ENCODE measurements at regions not wholly inside any gene's neighbourhood (a gene's known extent, or its start where the extent isn't known, plus 50 kb on each side); places are given as distances from the start of the nearest gene placed in this dataset.

DNA sequence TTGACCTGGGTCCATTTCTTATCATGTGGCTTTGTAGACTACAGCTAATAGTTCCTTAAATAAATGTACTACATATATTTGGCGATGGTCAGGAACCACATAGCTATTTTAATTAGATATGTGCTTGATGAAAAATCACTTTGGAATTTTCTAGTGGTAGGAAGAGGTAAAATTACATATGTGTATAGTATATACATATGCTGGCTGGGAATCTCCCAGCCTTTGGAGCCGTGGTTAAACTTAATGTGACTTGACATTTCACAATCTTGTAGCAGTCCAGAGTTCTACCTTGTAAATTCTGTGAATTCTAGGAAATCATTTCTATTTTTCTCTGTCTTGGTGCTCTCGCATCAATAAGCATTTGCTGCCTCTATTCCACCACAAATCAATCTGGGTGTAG is 565.0 kb downstream of the DMRTA1 start:
- no peak for DNase-seq (ENCODE audit: low spot score)
- Mint-ChIP-seq H3K27me3 (ENCODE audit: unreplicated experiment) (no peaks in the 10 kb centered on the region), H3K9me3 (ENCODE audit: unreplicated experiment) (no peaks in the 10 kb centered on the region), H3K4me1 (ENCODE audit: unreplicated experiment) (no peaks in the 10 kb centered on the region), H3K36me3 (ENCODE audit: low read depth, unreplicated experiment) (no peaks in the 10 kb centered on the region), H3K27ac (ENCODE audit: unreplicated experiment) (no peak overlapping the region), H3K4me3 (ENCODE audit: unreplicated experiment) (no peak overlapping the region)
- TF ChIP-seq, protein P1, sequence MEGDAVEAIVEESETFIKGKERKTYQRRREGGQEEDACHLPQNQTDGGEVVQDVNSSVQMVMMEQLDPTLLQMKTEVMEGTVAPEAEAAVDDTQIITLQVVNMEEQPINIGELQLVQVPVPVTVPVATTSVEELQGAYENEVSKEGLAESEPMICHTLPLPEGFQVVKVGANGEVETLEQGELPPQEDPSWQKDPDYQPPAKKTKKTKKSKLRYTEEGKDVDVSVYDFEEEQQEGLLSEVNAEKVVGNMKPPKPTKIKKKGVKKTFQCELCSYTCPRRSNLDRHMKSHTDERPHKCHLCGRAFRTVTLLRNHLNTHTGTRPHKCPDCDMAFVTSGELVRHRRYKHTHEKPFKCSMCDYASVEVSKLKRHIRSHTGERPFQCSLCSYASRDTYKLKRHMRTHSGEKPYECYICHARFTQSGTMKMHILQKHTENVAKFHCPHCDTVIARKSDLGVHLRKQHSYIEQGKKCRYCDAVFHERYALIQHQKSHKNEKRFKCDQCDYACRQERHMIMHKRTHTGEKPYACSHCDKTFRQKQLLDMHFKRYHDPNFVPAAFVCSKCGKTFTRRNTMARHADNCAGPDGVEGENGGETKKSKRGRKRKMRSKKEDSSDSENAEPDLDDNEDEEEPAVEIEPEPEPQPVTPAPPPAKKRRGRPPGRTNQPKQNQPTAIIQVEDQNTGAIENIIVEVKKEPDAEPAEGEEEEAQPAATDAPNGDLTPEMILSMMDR (IDR thresholded peaks at IDR 0.05; ENCODE audit: unreplicated experiment) = no peak

DNA sequence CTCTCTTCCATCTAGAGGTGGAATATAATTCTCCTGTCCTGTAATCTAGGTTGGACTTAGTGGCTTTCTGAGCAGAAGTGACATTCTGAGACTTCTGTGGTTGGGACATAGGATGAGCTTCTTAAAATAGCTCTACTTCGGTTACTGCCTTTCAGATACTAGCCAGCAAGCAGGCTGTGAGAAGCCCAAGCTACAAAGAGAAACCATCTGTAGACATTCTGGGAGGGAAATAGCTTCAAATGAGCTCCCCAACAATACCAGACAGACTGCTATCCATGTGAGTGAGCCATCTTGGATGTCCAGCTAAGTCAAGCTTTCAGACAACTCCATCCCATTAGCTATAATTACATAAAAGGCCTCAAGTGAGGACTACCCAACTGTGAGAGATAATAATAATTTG is 568.9 kb downstream of the DMRTA1 start:
- no peak for DNase-seq (ENCODE audit: low spot score)
- Mint-ChIP-seq H3K27me3 (ENCODE audit: unreplicated experiment) (no peaks in the 10 kb centered on the region), H3K36me3 (ENCODE audit: low read depth, unreplicated experiment) (no peaks in the 10 kb centered on the region), H3K4me1 (ENCODE audit: unreplicated experiment) (no peaks in the 10 kb centered on the region), H3K27ac (ENCODE audit: unreplicated experiment) (no peak overlapping the region), H3K9me3 (ENCODE audit: unreplicated experiment) (no peaks in the 10 kb centered on the region), H3K4me3 (ENCODE audit: unreplicated experiment) (no peak overlapping the region)
- TF ChIP-seq, protein P1 (IDR thresholded peaks at IDR 0.05; ENCODE audit: unreplicated experiment) = no peak

DNA sequence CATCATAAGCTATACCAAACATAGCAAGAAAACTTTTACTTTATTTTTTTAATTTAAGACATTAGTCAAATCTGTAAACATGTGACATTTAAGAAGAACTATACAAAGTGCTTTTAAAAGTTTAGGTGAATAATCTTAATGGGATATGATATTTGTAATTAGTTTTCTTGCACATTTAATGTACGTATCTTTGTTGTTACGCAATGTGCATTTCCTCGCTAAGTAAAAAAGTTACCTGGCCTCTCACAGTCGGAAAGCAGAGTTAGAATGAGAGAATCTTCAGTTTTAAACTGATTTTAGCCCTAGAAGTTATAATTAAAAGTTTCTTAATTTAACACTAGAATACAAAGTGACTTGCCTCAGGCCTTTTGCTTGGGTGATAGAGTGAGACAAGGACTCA is 589.8 kb downstream of the DMRTA1 start:
- no peak overlapping the region for H3K27ac Mint-ChIP-seq (ENCODE audit: unreplicated experiment)
- H3K27me3 Mint-ChIP-seq (ENCODE audit: unreplicated experiment) = no peaks in the 10 kb centered on the region
- no peaks in the 10 kb centered on the region for H3K4me1 Mint-ChIP-seq (ENCODE audit: unreplicated experiment)
- no peaks in the 10 kb centered on the region for H3K9me3 Mint-ChIP-seq (ENCODE audit: unreplicated experiment)
- DNase-seq (ENCODE audit: low spot score) = no peak
- TF ChIP-seq, protein P1 (IDR thresholded peaks at IDR 0.05; ENCODE audit: unreplicated experiment) = no peak
- no peaks in the 10 kb centered on the region for H3K36me3 Mint-ChIP-seq (ENCODE audit: low read depth, unreplicated experiment)
- no peak overlapping the region for H3K4me3 Mint-ChIP-seq (ENCODE audit: unreplicated experiment)

DNA sequence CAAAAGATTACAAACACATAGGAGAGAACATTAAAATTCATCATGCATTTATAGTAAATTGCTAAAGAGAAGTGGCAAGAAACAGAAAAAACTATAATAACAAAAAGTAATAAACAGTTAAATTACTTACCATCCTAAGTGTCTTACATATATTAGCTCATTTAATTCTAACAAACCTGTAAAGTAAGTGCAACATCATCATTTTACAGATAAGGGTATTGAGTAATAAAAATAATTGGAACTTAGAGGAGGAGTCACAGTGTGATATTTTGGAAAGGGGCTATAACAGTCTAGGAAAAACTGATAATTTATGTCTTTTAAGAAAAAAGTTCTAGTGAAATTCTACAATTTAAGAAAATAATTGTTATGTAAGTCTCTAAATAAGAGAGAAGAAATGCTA is 592.8 kb downstream of the DMRTA1 start:
- H3K27ac Mint-ChIP-seq (ENCODE audit: unreplicated experiment) = no peak overlapping the region
- H3K9me3 Mint-ChIP-seq (ENCODE audit: unreplicated experiment) = no peaks in the 10 kb centered on the region
- TF ChIP-seq, protein P1 (IDR thresholded peaks at IDR 0.05; ENCODE audit: unreplicated experiment) = no peak
- H3K4me1 Mint-ChIP-seq (ENCODE audit: unreplicated experiment) = no peaks in the 10 kb centered on the region
- H3K27me3 Mint-ChIP-seq (ENCODE audit: unreplicated experiment) = no peaks in the 10 kb centered on the region
- DNase-seq (ENCODE audit: low spot score) = no peak
- no peak overlapping the region for H3K4me3 Mint-ChIP-seq (ENCODE audit: unreplicated experiment)
- no peaks in the 10 kb centered on the region for H3K36me3 Mint-ChIP-seq (ENCODE audit: low read depth, unreplicated experiment)

DNA sequence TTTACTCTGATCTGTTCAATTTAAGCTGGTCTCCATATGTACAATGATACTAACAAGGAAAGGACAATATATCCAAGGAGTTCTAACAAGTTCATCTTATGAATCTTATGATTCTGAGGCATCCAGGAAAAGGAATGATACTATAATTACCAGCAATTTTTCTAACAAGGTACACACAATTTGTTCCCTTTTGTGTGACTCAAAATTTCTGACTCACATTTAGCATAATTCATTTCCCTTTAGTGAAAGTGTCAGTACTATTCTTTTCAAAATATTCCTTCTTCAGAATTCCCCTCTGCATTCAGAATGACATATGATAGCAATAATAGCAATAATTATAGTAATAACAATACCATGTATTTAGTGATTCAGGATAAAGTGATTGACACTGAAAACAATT is 594.8 kb downstream of the DMRTA1 start:
- Mint-ChIP-seq H3K4me3 (ENCODE audit: unreplicated experiment) (no peak overlapping the region), H3K9me3 (ENCODE audit: unreplicated experiment) (no peaks in the 10 kb centered on the region), H3K27me3 (ENCODE audit: unreplicated experiment) (no peaks in the 10 kb centered on the region), H3K27ac (ENCODE audit: unreplicated experiment) (no peak overlapping the region), H3K4me1 (ENCODE audit: unreplicated experiment) (peaks cover 3% of the 10 kb centered on the region), H3K36me3 (ENCODE audit: low read depth, unreplicated experiment) (no peaks in the 10 kb centered on the region)
- no peak for DNase-seq (ENCODE audit: low spot score)
- TF ChIP-seq, protein P1 (IDR thresholded peaks at IDR 0.05; ENCODE audit: unreplicated experiment) = no peak

All from endothelial cell (in vitro differentiated cells).